WTC11 (cell line): ENCODE measurements at regions not wholly inside any gene's neighbourhood (a gene's known extent, or its start where the extent isn't known, plus 50 kb on each side); places are given as distances from the start of the nearest gene placed in this dataset.

ENCODE experiments used
- ATAC-seq: fragments of 200-7000 bp; cut with Tn5 transposase; 2 replicates; pipeline ENCODE4 v1.10.0; 2021; ENCODE audit warnings: mild to moderate bottlenecking, moderate library complexity
- CTCF ChIA-PET: fragments of 300-600 bp; sonication (Branson Sonifier 250); formaldehyde crosslinking; loops from one replicate; lab custom pipeline; 2021; ENCODE audit warnings: antibody characterized with exemption; lab: Charles Lee
- POLR2A ChIA-PET: fragments of 350-600 bp; sonication (Branson Sonifier 250); formaldehyde crosslinking; loops from one replicate; lab custom pipeline; 2021; ENCODE audit warnings: antibody characterized with exemption; lab: Charles Lee
- DNase-seq: peaks from one replicate; pipeline ENCODE4 v3.0.0; 2021; ENCODE audit warnings: low spot score
- H3K27ac Mint-ChIP-seq: 2 replicates; pipeline ENCODE4 v1.8.0; 2021; ENCODE audit warnings: mixed read lengths
- H3K27me3 Mint-ChIP-seq: 2 replicates; pipeline ENCODE4 v1.8.0; 2021; ENCODE audit warnings: low read depth, mild to moderate bottlenecking, moderate library complexity, mixed read lengths
- H3K36me3 Mint-ChIP-seq: 2 replicates; pipeline ENCODE4 v1.8.0; 2021; ENCODE audit warnings: mixed read lengths
- H3K4me1 Mint-ChIP-seq: 2 replicates; pipeline ENCODE4 v1.8.0; 2022; ENCODE audit warnings: mixed read lengths
- H3K4me3 Mint-ChIP-seq: 2 replicates; pipeline ENCODE4 v1.8.0; 2021; ENCODE audit warnings: mild to moderate bottlenecking, moderate library complexity, mixed read lengths
- H3K9me3 Mint-ChIP-seq: 2 replicates; pipeline ENCODE4 v1.8.0; 2021; ENCODE audit warnings: mixed read lengths
- ATF6 ChIP-seq: sonication (generic); formaldehyde crosslinking; IDR thresholded peaks from 2 replicates; pipeline ENCODE4 v1.8.1; 2023; ENCODE audit warnings: mild to moderate bottlenecking, missing genetic modification reagents
- FOXK1 ChIP-seq: sonication (generic); formaldehyde crosslinking; IDR thresholded peaks from 2 replicates; pipeline ENCODE4 v1.8.0; 2022; ENCODE audit warnings: mild to moderate bottlenecking, moderate library complexity, missing genetic modification reagents
- FOXP1 ChIP-seq: sonication (generic); formaldehyde crosslinking; IDR thresholded peaks from 2 replicates; pipeline ENCODE4 v1.8.0; 2022; ENCODE audit warnings: missing genetic modification reagents, mild to moderate bottlenecking, moderate library complexity, borderline replicate concordance
- GRHL2 ChIP-seq: fragments of 250-450 bp; sonication (Bioruptor Pico); IDR thresholded peaks from 2 replicates; pipeline ENCODE4 v1.8.0; 2022; ENCODE audit warnings: mild to moderate bottlenecking, moderate library complexity; ENCODE audit not compliant: insufficient replicate concordance, severe bottlenecking
- GTF2I ChIP-seq: fragments of 250-450 bp; sonication (Bioruptor Pico); conservative IDR thresholded peaks from 2 replicates; pipeline ENCODE4 v1.4.0; 2021; ENCODE audit warnings: mild to moderate bottlenecking
- HMGA2 ChIP-seq: fragments of 250-450 bp; sonication (Bioruptor Pico); IDR thresholded peaks from 2 replicates; pipeline ENCODE4 v1.4.0; 2021; ENCODE audit warnings: mild to moderate bottlenecking, moderate library complexity
- HMGXB4 ChIP-seq: sonication (generic); formaldehyde crosslinking; IDR thresholded peaks from 2 replicates; pipeline ENCODE4 v1.8.1; 2023; ENCODE audit warnings: mild to moderate bottlenecking, moderate library complexity, missing genetic modification reagents
- IRF1 ChIP-seq: sonication (generic); formaldehyde crosslinking; IDR thresholded peaks from 2 replicates; pipeline ENCODE4 v1.8.0; 2023; ENCODE audit warnings: missing genetic modification reagents
- MAX ChIP-seq: sonication (generic); formaldehyde crosslinking; IDR thresholded peaks from 2 replicates; pipeline ENCODE4 v1.8.0; 2022; ENCODE audit warnings: mild to moderate bottlenecking, missing genetic modification reagents
- MLX ChIP-seq: sonication (generic); formaldehyde crosslinking; IDR thresholded peaks from 2 replicates; pipeline ENCODE4 v1.8.1; 2023; ENCODE audit warnings: mild to moderate bottlenecking, missing genetic modification reagents, moderate library complexity
- NFATC4 ChIP-seq: fragments of 250-450 bp; sonication (Bioruptor Pico); IDR thresholded peaks from 2 replicates; pipeline ENCODE4 v1.9.0; 2021; ENCODE audit warnings: mild to moderate bottlenecking
- NR3C1 ChIP-seq: sonication (generic); formaldehyde crosslinking; conservative IDR thresholded peaks from 2 replicates; pipeline ENCODE4 v1.8.1; 2023; ENCODE audit warnings: low read depth, mild to moderate bottlenecking, missing genetic modification reagents
- OVOL2 ChIP-seq: fragments of 250-450 bp; sonication (Bioruptor Pico); IDR thresholded peaks from 2 replicates; pipeline ENCODE4 v1.9.0; 2021; ENCODE audit warnings: mild to moderate bottlenecking, borderline replicate concordance
- TEAD1 ChIP-seq: sonication (generic); formaldehyde crosslinking; IDR thresholded peaks from 2 replicates; pipeline ENCODE4 v1.8.0; 2022; ENCODE audit warnings: mild to moderate bottlenecking, missing genetic modification reagents
- TEAD4 ChIP-seq: sonication (generic); formaldehyde crosslinking; IDR thresholded peaks from 2 replicates; pipeline ENCODE4 v1.8.0; 2022; ENCODE audit warnings: mild to moderate bottlenecking, missing genetic modification reagents
- TP53 ChIP-seq: sonication (generic); formaldehyde crosslinking; IDR thresholded peaks from 2 replicates; pipeline ENCODE4 v1.8.1; 2023; ENCODE audit warnings: mild to moderate bottlenecking, missing genetic modification reagents
- ZNF263 ChIP-seq: sonication (generic); formaldehyde crosslinking; IDR thresholded peaks from 2 replicates; pipeline ENCODE4 v1.8.1; 2022; ENCODE audit warnings: low read depth, mild to moderate bottlenecking, moderate library complexity, missing genetic modification reagents
- ZNF532 ChIP-seq: fragments of 250-450 bp; sonication (Bioruptor Pico); IDR thresholded peaks from 2 replicates; pipeline ENCODE4 v1.9.0; 2021; ENCODE audit warnings: mild to moderate bottlenecking, borderline replicate concordance

- no peak for ATAC-seq
Measured at GRCh38 chr9:72462340-72462739, 59.1 kb upstream of the TMC1 start.

GRCh38 chr9:72460342-72461312 is 60.8 kb upstream of the TMC1 start:
- no peak for ATAC-seq
- POLR2A ChIA-PET: no interaction called here
- DNase-seq: no peak
- Mint-ChIP-seq H3K9me3 (no peaks in the 10 kb centered on the region), H3K27ac (no peak overlapping the region), H3K4me3 (no peak overlapping the region), H3K4me1 (peaks cover 13% of the 10 kb centered on the region), H3K36me3 (no peaks in the 10 kb centered on the region), H3K27me3 (no peaks in the 10 kb centered on the region)
- TF ChIP-seq IRF1 (no peak), ZNF263 (CRISPR knock-in tag) (no peak), NR3C1 (CRISPR knock-in tag) (no peak), ATF6 (no peak), FOXK1 (CRISPR knock-in tag) (no peak), GTF2I (no peak), ZNF532 (CRISPR knock-in tag) (no peak), NFATC4 (no peak), TEAD1 (CRISPR knock-in tag) (no peak), FOXP1 (CRISPR knock-in tag) (no peak), TEAD4 (no peak), HMGXB4 (no peak)
- CTCF ChIA-PET: no interaction called here

More at GRCh38 chr9:72462340-72462739, 59.1 kb upstream of the TMC1 start:
- Mint-ChIP-seq H3K9me3 (no peaks in the 10 kb centered on the region), H3K4me3 (no peak overlapping the region), H3K36me3 (no peaks in the 10 kb centered on the region), H3K27ac (no peak overlapping the region), H3K27me3 (no peaks in the 10 kb centered on the region), H3K4me1 (peaks cover 8% of the 10 kb centered on the region)
- no peak for TF ChIP-seq TP53
- TF ChIP-seq HMGA2: no peak
- TF ChIP-seq GRHL2 (CRISPR knock-in tag): no peak
- TF ChIP-seq HMGXB4: no peak
- TF ChIP-seq MLX: no peak
- TF ChIP-seq MAX: no peak
- no peak for TF ChIP-seq OVOL2
- DNase-seq: no peak
- CTCF ChIA-PET: no interaction called here
- POLR2A ChIA-PET: no interaction called here
